Central memory CD8-positive, alpha-beta T cell (primary cell): ENCODE measurements at regions not wholly inside any gene's neighbourhood (a gene's known extent, or its start where the extent isn't known, plus 50 kb on each side); places are given as distances from the start of the nearest gene placed in this dataset.

Source experiments
- ATAC-seq: fragments of 150-1000 bp; cut with Tn5 transposase; replicated peaks from 2 replicates; pipeline ENCODE4 v1.10.0; 2022; ENCODE audit warnings: mild to moderate bottlenecking, moderate FRiP score, moderate number of reproducible peaks; ENCODE audit not compliant: poor library complexity, severe bottlenecking; ENCODE audit errors: extremely low read depth
- DNase-seq, 2 donors: peaks; one replicate each; pipeline ENCODE4 v3.0.0; 2021; ENCODE audit warnings: low spot score in 2 of 2
- H3K27ac Mint-ChIP-seq: one replicate; pipeline ENCODE4 v1.8.0; 2022; ENCODE audit warnings: low read depth, mild to moderate bottlenecking, moderate library complexity, mixed read lengths
- H3K27me3 Mint-ChIP-seq: one replicate; pipeline ENCODE4 v1.8.0; 2022; ENCODE audit warnings: mixed read lengths
- H3K36me3 Mint-ChIP-seq: one replicate; pipeline ENCODE4 v1.8.0; 2022; ENCODE audit warnings: mild to moderate bottlenecking, moderate library complexity, mixed read lengths; ENCODE audit not compliant: insufficient read depth
- H3K4me1 Mint-ChIP-seq: one replicate; pipeline ENCODE4 v1.8.0; 2022; ENCODE audit warnings: mixed read lengths
- H3K4me3 Mint-ChIP-seq: one replicate; pipeline ENCODE4 v1.8.0; 2022; ENCODE audit warnings: mild to moderate bottlenecking, moderate library complexity, mixed read lengths
- H3K9me3 Mint-ChIP-seq: one replicate; pipeline ENCODE4 v1.8.0; 2022; ENCODE audit warnings: mixed read lengths

- ATAC-seq, result no peak
- H3K4me3 Mint-ChIP-seq, result no peak overlapping the region
- no peak overlapping the region for H3K27ac Mint-ChIP-seq
- no peaks in the 10 kb centered on the region for H3K36me3 Mint-ChIP-seq
- DNase-seq, result no peak
- H3K27me3 Mint-ChIP-seq, result no peaks in the 10 kb centered on the region
- peaks cover 5% of the 10 kb centered on the region for H3K9me3 Mint-ChIP-seq
- H3K4me1 Mint-ChIP-seq, result no peaks in the 10 kb centered on the region
These were observed 266.9 kb downstream of the RASSF9 start for GRCh38 chr12:85569261-85569660.

GRCh38 chr12:85572956-85573355, 263.3 kb downstream of the RASSF9 start:
- Mint-ChIP-seq H3K27me3 (no peaks in the 10 kb centered on the region), H3K36me3 (no peaks in the 10 kb centered on the region), H3K9me3 (peaks cover 7% of the 10 kb centered on the region), H3K27ac (no peak overlapping the region), H3K4me1 (no peaks in the 10 kb centered on the region), H3K4me3 (no peak overlapping the region)
- DNase-seq (no peak), ATAC-seq (no peak)

- H3K27me3 Mint-ChIP-seq, result no peaks in the 10 kb centered on the region
- H3K4me1 Mint-ChIP-seq, result no peaks in the 10 kb centered on the region
- DNase-seq (no peak), ATAC-seq (no peak)
- peaks cover 12% of the 10 kb centered on the region for H3K9me3 Mint-ChIP-seq
- H3K27ac Mint-ChIP-seq, result no peak overlapping the region
- H3K4me3 Mint-ChIP-seq, result no peak overlapping the region
- no peaks in the 10 kb centered on the region for H3K36me3 Mint-ChIP-seq
These were observed 262.5 kb downstream of the RASSF9 start for GRCh38 chr12:85573635-85574214.

GRCh38 chr12:85574291-85574690, 261.9 kb downstream of the RASSF9 start:
- no peak for DNase-seq
- Mint-ChIP-seq H3K27ac (no peak overlapping the region), H3K4me1 (no peaks in the 10 kb centered on the region), H3K36me3 (no peaks in the 10 kb centered on the region), H3K9me3 (peaks cover 16% of the 10 kb centered on the region), H3K27me3 (no peaks in the 10 kb centered on the region), H3K4me3 (no peak overlapping the region)
- ATAC-seq, result no peak

GRCh38 chr12:85575120-85576096, 260.8 kb downstream of the RASSF9 start:
- Mint-ChIP-seq H3K27me3 (no peaks in the 10 kb centered on the region), H3K27ac (no peak overlapping the region), H3K36me3 (no peaks in the 10 kb centered on the region), H3K4me3 (no peak overlapping the region), H3K9me3 (peaks cover 19% of the 10 kb centered on the region), H3K4me1 (no peaks in the 10 kb centered on the region)
- ATAC-seq, result no peak
- no peak for DNase-seq

GRCh38 chr12:85580562-85581168, 255.5 kb downstream of the RASSF9 start:
- no peak overlapping the region for H3K27ac Mint-ChIP-seq
- no peaks in the 10 kb centered on the region for H3K4me1 Mint-ChIP-seq
- no peaks in the 10 kb centered on the region for H3K36me3 Mint-ChIP-seq
- DNase-seq (no peak), ATAC-seq (no peak)
- H3K9me3 Mint-ChIP-seq, result peaks cover 19% of the 10 kb centered on the region
- no peak overlapping the region for H3K4me3 Mint-ChIP-seq
- no peaks in the 10 kb centered on the region for H3K27me3 Mint-ChIP-seq

GRCh38 chr12:85587158-85587557, 249.1 kb downstream of the RASSF9 start:
- DNase-seq (no peak), ATAC-seq (no peak)
- Mint-ChIP-seq H3K9me3 (peaks cover 12% of the 10 kb centered on the region), H3K4me3 (no peak overlapping the region), H3K27ac (no peak overlapping the region), H3K36me3 (no peaks in the 10 kb centered on the region), H3K4me1 (no peaks in the 10 kb centered on the region), H3K27me3 (no peaks in the 10 kb centered on the region)

- Mint-ChIP-seq H3K9me3 (peaks cover 12% of the 10 kb centered on the region), H3K36me3 (no peaks in the 10 kb centered on the region), H3K27me3 (no peaks in the 10 kb centered on the region), H3K4me1 (no peaks in the 10 kb centered on the region), H3K4me3 (no peak overlapping the region), H3K27ac (no peak overlapping the region)
- DNase-seq, result no peak
- no peak for ATAC-seq
These were observed 248.0 kb downstream of the RASSF9 start for GRCh38 chr12:85588221-85588620.

GRCh38 chr12:85600841-85601240, 235.4 kb downstream of the RASSF9 start:
- H3K4me3 Mint-ChIP-seq, result no peak overlapping the region
- H3K27me3 Mint-ChIP-seq, result no peaks in the 10 kb centered on the region
- no peaks in the 10 kb centered on the region for H3K4me1 Mint-ChIP-seq
- no peaks in the 10 kb centered on the region for H3K36me3 Mint-ChIP-seq
- H3K27ac Mint-ChIP-seq, result no peak overlapping the region
- DNase-seq, result no peak
- H3K9me3 Mint-ChIP-seq, result peaks cover 27% of the 10 kb centered on the region
- no peak for ATAC-seq

GRCh38 chr12:85603556-85603955, 232.7 kb downstream of the RASSF9 start:
- no peak overlapping the region for H3K27ac Mint-ChIP-seq
- ATAC-seq, result no peak
- H3K9me3 Mint-ChIP-seq, result peaks cover 18% of the 10 kb centered on the region
- no peaks in the 10 kb centered on the region for H3K4me1 Mint-ChIP-seq
- no peaks in the 10 kb centered on the region for H3K36me3 Mint-ChIP-seq
- H3K4me3 Mint-ChIP-seq, result no peak overlapping the region
- DNase-seq, result no peak
- no peaks in the 10 kb centered on the region for H3K27me3 Mint-ChIP-seq

- no peaks in the 10 kb centered on the region for H3K27me3 Mint-ChIP-seq
- no peak overlapping the region for H3K4me3 Mint-ChIP-seq
- peaks cover 19% of the 10 kb centered on the region for H3K9me3 Mint-ChIP-seq
- no peaks in the 10 kb centered on the region for H3K4me1 Mint-ChIP-seq
- ATAC-seq (no peak), DNase-seq (no peak)
- no peak overlapping the region for H3K27ac Mint-ChIP-seq
- H3K36me3 Mint-ChIP-seq, result no peaks in the 10 kb centered on the region
These were observed 229.8 kb downstream of the RASSF9 start for GRCh38 chr12:85606455-85606854.

GRCh38 chr12:85609778-85610177, 226.4 kb downstream of the RASSF9 start:
- Mint-ChIP-seq H3K27me3 (no peaks in the 10 kb centered on the region), H3K9me3 (peaks cover 7% of the 10 kb centered on the region), H3K4me1 (no peaks in the 10 kb centered on the region), H3K36me3 (no peaks in the 10 kb centered on the region), H3K4me3 (no peak overlapping the region), H3K27ac (no peak overlapping the region)
- DNase-seq (no peak), ATAC-seq (no peak)

- no peaks in the 10 kb centered on the region for H3K36me3 Mint-ChIP-seq
- no peak overlapping the region for H3K4me3 Mint-ChIP-seq
- ATAC-seq, result no peak
These were observed 226.0 kb downstream of the RASSF9 start for GRCh38 chr12:85610194-85610593.

More at GRCh38 chr12:85610194-85610593, 226.0 kb downstream of the RASSF9 start:
- Mint-ChIP-seq H3K27ac (no peak overlapping the region), H3K4me1 (no peaks in the 10 kb centered on the region), H3K27me3 (no peaks in the 10 kb centered on the region), H3K9me3 (peaks cover 7% of the 10 kb centered on the region)
- no peak for DNase-seq
